ENCODE measurements at regions not wholly inside any gene's neighbourhood (a gene's known extent, or its start where the extent isn't known, plus 50 kb on each side); places are given as distances from the start of the nearest gene placed in this dataset.

DNA sequence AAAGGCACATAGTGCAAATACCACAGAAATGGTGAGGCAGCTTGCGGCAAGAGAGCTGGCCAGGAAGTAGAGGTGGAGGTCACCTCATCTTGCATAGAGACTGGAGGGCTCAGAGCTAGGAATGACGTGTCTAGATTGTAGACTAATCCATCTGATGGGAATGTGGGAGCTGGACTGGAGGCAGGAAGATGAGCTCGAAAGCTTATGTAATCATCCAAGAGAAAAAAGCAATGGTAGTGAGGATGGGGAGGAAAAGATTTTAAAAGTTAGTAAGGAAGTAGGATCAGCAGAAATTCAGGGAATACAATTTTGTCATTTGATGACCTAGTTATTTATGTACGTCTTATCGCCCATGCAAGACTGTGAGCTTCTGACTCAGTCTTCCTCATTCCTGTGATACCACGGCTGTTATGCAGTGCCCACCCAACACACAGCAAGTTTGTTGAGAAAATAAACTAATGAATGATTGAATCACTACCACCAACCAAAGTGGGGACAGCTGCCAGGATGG lies 123.9 kb downstream of the RRAGC start:
- TF ChIP-seq CTCF (IDR thresholded peaks at IDR 0.05) (no peak), POLR2AphosphoS5 (IDR thresholded peaks at IDR 0.05) (no peak), POLR2A (IDR thresholded peaks at IDR 0.05) (no peak)
